HG03139 (cell line): ENCODE measurements at regions not wholly inside any gene's neighbourhood (a gene's known extent, or its start where the extent isn't known, plus 50 kb on each side); places are given as distances from the start of the nearest gene placed in this dataset.

Experiments used
- ATAC-seq: cut with Tn5 transposase; IDR thresholded peaks from one replicate; pipeline ENCODE4 v1.9.1; 2021; ENCODE audit not compliant: unreplicated experiment

DNA sequence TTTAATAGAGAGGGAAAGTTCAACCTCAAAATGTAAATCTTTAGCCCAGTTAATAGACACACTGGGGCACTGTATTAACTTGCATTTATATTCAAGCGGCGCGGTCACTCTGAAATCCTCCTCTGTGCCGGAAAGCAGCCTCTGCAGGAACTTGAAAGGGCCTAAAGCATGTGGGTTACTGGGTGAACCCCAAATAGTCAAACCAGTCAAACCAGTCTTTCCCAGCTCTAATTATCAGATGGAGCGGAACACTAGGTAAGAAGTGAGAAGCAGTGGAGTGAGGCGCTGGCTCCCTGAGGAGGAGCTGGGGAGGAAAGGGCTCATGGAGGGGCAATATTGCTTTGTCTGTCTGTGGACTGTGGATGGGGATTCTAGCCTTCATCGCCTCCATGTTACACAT, 531.3 kb downstream of the QKI start:
- no peak for ATAC-seq

DNA sequence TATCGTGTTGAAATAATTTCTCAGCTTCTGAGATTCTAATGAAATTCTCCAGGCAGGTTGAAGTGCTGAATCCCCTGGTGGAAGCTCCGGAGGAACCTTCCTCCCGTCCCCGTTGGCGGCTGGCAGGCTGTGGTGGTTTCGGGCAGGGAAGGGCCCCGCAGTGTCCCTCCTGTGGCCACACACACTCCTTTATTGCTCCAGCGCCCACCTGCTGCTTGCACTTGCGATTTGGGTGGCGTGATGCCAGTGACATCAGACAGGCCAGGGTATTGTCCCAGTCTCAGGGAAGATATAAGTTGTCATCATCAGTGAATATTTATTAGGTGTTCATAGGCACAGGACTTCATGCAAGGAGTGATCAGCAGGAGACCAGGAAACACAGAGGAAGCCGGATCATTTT, 530.4 kb downstream of the QKI start:
- ATAC-seq, result no peak

DNA sequence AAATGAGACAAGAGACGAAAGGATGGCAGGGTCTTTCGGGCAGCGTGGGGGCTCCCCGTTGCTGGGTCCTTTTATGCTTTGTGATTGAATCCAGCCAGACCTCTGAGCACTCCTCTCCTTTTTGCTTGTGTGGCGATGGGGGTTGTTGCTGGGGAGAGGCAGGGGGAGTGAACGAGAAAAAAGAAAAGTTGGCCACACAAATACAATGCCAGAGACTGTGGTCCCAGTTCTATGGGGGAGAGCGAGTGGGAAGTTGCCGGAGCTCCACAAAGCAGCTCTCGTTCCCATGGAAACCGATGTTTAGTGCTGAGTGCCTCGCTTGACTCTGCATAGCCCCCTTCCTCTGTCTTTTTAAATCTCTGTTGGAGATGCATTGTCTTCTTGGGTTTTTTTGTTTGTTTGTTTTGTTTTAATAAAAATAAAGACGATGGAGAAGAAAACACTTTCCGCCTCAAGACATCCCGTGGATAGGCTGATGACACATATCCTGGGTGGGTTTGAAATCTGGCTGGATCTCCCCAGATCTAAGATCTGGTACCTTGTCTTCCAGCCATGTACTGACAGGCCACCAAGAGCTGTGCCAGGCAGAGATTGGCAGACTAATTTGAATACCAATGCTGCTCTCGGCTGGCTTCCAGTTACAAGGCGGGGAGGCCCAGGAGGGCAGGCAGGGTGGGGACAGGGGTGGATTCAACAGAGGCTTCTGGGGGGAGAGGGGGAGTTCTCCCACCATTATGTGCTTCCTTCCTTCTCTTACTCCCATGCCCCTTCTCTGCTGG, 529.3 kb downstream of the QKI start:
- ATAC-seq, result no peak

DNA sequence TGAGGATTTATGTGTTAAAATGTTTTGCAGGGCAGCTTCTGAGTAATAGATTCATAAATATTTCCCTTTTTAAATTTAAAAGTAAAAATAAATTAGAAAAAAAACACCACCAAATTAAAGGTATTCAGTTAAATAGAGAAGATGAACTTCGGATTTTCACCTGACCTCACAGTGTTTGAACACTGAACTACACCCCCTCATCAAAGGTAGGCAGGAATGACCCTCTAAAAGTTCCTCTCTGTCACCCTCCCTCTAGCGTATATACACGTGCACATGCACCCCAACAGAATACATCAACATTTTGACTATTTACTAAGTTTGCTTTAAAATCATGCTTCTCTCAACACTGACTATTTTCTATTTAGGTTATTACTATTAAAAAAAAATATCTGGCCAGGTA, 528.3 kb downstream of the QKI start:
- no peak for ATAC-seq

DNA sequence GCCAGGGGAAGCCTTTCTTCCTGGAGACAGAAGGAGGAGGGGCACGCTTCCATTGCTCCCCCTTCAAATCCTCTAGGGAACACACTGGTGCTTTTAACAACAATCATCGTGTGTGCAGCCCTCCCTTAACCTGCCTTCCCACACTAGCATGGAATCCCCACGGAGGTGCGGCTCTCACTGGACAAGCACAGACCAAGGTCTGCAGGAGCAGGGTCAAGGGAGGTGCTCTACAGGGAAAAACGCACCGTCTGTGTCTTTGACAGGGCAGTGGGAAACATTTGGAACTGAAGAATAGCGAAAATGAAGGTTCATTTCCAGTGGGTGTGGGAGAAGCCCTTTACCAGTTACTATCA, 527.1 kb downstream of the QKI start:
- no peak for ATAC-seq

DNA sequence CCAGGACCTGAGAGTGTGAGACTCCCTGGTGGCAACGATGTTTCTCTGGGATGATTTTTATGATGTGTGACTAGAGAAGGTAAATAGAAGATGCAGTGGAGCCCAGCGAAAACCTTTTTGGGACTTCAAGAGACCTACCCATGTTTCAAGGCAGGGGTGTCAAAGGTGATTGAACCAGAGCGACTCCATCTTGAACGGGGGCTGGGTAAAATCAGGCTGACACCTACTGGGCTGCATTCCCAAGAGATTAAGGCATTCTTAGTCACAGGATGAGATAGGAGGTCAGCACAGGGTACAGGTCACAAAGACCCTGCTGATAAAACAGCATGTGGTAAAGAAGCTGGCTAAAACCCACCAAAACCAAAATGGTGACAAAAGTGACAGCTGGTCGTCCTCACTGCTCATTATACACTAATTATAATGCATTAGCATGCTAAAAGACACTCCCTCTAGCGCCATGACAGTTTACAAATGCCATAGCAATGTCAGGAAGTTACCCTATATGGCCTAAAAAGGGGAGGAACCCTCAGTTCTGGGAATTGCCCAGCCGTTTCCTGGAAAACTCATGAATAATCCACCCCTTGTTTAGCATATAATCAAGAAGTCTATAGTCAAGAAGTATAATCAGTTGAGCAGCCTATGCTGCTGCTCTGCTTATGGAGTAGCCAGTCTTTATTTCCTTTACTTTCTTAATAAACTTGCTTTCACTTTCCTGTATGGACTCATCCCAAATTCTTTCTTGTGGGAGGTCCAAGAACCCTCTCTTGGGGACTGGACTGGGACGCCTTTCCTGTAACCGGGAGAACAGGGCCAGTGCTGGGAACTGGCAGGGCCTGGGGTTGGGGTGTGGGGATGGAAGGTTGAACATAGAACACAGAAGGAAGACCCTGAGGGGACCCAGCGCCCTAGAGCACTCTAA, 526.4 kb downstream of the QKI start:
- no peak for ATAC-seq

DNA sequence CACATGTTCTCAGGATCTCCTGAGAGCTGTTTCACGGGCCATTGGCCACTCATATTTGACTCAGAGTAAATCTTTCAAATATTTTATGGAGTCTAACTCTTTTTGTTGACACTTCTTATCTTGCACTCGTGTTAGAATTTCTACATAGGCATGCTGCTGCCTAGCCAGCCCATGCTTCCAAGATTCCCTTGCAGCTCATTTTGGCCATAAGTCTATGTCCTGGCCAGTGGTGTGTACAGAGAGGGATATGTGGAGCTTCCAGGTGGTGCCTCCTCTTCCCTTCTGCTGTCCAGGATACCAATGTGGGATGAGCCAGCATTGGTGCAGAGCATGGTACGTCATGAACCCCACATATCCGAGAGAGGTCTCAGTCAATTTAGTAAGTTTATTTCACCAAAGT, 522.6 kb downstream of the QKI start:
- ATAC-seq, result no peak

DNA sequence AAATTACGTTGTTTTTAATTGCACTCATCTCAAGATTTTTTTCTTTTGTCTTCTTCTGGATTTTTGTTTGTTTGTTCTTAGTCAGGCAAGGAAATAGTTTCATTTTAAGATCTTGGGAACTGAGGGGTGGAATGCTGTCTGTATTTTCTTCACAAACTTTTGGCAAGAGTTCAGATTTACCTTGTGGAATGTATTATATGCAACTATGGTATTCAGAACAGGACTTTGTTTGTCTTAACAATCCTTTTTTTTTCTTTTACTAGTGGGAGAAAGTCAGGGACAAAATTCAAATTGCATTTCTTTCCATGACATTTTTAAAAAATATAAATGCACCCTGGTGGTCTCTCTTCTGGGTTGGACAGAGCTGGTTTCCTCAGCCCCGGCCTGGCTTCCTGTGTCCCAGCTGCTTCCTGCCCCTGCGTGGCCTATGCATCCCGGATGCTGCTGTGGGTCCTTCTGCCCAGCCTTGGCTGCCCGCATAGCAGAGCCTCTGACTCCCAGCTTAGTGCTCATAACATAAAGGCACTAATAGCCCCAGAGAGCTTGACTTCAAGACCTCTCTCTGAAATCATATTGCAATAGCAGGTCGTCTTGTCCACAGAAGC, 520.7 kb downstream of the QKI start:
- no peak for ATAC-seq

DNA sequence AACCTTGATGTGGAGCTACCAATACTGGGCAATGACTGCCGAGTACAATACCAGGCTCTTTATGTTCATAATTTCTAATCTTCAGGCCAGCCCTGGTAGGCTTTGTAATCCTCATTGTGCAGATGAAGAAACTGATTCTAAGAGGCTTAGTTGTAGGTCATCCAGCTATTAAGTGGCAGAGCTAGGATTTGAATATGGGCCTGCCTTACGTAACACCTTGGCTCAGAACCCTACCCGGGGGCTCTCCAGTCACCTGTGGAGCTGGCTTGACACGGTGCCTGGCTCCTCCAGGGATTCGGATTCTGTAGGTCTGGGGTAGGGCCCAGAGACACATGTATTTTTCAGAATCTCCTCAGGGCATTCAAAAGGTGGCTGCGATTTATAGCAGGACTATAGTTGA, 515.5 kb downstream of the QKI start:
- ATAC-seq, result no peak

DNA sequence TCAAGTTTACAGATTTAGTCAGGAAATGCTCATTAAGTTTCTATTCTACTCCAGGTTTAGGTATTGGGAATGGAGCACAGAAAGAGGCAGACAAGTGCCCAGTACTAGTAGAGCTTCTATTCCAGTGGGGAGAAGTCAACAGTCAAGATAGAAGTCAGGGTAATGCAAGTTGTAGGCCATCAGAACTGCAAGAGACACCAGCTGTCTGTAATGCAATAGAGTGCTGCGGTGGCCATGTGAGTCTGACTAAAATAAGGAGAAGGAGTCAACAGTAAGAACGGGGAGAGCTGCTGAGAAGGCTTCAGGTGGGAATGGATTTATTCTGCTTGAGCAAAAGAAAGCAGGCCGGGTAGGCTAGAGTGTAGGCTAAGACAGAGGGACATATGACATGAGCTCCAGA, 515.0 kb downstream of the QKI start:
- no peak for ATAC-seq

DNA sequence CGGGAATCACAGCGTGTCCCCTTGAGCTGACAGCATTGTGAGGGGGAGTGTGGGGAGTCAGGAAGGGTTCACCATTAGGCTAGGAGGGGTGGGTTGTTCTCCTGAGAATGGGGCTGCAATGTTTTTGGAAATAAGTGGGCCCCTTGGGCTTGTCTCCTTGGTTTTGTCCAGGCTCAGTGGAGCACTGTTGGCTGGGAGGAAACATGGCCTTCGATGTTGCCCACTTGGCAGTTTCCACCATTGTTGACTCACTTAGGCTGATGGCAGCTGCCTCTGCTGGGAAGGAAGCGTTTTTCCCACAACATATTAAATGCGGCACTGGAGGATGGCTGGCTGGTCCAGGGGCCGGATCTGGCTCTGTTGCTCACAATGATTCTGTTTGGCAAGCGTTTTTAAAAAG, 512.1 kb downstream of the QKI start:
- no peak for ATAC-seq

DNA sequence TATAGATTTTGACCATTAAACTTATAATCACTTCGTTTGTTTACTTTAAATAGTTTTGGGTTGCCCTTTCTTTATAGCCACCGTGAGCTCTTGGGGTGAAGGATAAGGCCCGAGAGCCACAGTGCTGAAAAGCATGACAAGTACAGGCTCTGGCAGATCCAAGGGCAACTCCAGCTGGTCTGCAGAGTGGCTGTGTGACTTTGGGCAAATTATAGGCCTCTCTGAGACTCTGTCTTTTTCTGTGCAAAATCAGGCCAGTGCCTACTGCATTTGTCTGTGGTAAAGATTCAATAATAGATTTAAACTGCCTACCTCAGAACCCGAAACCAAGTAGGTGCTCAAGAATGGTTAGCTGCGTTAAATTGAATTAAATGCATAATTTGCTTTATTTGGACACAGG, 511.3 kb downstream of the QKI start:
- no peak for ATAC-seq

DNA sequence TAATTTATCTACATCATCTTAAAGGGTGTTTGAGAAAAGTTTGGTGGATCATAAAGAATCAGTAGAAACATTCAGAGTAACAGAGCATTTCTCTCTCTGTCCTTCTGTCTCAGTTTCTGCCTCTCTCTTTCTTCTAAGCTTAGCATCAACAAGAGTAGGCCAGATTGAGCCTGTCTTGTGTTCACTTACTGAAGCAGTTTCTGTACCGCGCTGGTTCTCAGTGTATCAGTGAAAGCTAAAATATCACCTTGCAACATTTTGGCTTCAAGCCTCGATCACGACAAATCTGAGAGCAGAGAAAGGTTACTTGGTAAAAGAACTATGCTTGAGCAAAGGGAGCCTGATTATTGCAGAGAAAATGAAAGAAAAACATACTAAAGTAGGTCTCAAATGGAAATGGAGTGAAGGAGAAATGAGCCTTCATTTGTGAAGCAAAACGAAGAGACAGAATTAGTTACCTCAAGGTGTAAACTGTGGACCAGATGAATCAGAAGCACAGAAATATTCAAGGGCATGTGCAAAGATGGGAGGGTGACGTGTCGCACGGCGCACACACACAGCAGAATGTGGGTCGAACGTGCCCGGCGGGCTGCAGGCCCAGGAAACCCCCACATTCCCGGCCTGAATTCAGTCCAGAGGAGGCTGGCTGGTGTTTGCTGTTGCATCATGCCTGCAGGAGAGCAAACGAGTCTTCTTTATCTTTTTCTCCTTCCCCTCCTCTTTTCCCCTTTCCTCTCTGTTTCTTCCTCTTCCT, 509.3 kb downstream of the QKI start:
- no peak for ATAC-seq

DNA sequence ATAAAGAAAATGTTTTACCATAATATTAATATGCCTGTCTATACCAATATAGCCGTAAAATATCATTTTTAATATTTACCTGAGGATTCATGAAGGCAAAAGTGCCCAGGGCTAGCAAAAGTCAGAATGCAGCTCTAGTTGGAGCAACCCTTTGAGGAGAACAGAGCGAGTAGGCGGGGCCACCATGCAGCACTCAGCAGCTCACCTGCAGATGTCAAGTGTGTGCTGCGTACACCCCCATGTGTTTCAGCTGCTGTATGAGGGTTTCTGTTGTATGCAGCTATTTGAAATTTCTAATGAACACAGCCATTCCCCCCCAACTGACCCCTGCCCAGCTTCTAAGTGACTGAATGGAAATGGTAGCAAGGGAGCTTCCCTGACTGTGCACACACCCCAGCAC, 508.0 kb downstream of the QKI start:
- ATAC-seq, result no peak

DNA sequence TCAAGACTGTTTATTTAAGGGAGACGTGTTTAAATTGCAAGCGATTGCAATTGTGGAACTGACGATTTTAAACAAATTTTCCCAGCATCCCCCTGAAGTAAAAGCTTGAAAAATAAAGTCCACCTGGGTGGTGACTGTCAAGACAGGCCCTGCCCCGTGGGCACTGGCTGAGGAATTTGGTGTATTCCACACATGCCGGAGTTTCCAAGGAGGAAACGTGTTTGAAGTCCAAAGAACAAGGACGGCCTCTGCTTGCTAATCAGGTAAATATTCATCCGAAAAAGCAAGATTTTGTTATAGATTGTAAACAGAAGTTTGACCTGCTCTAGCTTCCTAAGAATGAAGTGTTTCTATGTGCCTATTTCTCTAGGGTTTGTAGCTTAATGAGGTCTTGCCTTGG, 505.1 kb downstream of the QKI start:
- no peak for ATAC-seq

DNA sequence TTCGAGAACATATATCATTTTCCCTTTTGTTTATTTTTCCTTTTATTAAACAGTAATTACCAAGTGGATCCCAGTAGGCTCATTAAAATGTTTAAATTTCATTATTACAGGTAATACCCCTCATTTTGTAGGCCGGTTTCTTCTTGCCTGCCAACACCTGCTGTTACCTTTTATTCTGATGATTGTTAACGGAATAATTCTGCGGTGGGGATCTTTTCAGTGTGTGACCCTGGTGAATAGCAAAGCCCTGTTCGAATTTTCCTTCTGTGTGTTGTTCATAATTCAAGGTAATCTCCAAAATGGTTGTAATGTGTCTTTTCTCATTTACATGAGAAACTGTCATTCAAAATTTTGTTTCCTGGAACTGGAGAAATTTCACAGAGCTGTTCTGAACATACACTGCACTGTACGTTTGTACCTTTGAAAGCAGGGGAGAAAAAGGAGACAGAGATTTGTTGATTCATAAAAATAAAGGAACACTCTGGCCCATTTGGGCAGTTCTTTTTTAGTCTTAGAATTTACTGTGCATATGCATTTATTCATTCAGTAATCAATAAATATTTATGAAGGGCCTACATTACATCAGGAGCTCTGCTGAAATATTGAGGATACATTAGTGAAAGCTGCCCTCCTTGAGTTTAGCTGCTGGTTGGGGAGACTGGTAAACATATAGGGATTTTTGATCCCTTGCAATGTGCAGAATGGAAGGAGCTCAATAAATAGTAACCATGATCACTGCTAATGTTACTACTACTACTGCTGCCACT, 502.0 kb downstream of the QKI start:
- no peak for ATAC-seq

DNA sequence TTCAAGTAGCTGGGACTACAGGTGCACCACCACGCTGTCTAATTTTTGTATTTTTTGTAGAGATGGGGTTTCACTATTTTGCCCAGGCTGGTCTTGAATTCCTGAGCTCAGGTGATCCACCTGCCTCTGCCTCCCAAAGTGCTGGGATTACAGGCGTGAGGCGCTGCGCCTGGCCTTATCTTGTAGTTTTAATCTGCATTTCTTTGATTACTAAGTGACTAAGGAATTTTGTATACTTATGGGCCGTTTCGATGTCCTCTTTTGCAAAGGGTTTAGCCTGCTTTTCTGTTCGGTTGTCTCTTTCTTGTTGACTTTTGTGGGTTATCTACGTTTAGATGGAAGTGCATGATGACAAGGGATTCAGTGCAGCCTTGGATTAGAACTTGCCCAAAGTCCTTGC, 500.6 kb downstream of the QKI start:
- no peak for ATAC-seq

DNA sequence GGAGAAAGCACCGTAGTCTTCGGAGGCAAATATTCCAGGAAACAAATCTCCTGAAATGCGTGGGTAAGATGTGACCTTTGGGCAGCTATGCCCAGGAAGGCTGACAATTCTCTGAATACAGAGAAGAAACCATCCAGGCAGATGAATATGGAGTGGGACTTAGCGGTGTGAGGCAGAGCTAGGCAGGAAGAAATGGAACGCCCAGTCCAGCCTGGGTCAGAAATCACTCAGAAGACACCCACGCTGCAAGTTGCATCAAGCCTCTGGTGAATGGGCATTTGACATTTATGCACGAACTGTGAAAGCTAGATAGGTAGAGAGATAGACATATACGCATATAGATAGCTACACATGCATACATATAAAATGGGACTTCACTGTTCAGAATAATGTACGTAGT, 498.5 kb downstream of the QKI start:
- no peak for ATAC-seq

DNA sequence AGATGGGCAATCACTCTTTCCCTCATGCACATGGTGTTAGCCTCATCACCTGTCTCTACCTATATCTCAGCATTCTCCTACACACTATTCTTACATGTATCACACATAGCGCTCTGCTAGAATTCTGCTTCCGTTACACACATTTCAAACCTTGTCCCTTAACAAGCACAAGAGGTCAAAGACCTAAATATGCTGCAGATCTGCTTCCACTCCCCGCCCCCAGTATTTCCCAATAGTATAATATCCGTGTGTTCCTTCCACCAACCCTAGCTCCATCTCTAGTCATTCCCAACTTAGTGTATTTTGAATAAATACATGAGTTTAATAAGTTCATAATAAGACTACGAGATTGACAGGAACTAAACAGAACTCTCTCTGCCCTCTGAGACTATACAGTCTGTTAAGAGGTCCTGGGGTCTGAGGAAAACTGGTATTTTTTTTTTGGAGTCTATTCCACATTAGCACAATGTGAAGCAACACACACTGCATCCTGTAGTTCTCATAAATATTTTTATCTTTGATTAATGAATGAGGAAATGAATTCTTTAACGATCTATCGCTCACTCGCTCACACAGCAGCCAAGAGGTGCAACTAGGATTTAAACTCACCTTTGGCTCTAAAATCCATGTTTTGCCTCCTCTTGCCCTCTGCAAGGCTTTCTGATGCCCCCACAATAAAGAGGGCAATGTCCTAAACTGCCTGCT, 491.6 kb downstream of the QKI start:
- ATAC-seq, result no peak

DNA sequence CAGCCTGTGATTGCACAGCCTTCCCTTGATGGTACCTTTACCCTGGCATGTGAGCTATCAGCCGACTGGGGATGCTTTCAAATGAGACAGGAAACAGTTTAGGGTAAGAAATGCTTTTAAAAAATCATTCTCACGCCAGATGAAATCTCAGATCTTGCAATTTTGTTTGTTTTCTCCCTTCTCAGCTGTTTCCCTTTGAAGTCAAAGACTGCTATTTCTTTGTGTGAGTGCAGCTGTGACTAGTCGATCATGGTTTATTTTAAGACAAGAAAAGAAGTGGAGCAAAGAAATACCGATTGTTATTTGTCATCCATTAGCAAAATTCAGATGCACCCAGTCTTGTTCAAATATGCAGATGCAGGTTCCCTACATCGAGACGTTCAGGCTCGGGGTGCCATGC, 489.7 kb downstream of the QKI start:
- ATAC-seq, result no peak
